ENCODE measurements at regions not wholly inside any gene's neighbourhood (a gene's known extent, or its start where the extent isn't known, plus 50 kb on each side); places are given as distances from the start of the nearest gene placed in this dataset.
A peak's percentile ranks its signal among the peaks of the same experiment; 100 is the strongest.
"Not testable (repeated sequence)": the region's sequence is repeated elsewhere in the genome, so short reads cannot be mapped to it uniquely, and the experiment has no call there.

DNA sequence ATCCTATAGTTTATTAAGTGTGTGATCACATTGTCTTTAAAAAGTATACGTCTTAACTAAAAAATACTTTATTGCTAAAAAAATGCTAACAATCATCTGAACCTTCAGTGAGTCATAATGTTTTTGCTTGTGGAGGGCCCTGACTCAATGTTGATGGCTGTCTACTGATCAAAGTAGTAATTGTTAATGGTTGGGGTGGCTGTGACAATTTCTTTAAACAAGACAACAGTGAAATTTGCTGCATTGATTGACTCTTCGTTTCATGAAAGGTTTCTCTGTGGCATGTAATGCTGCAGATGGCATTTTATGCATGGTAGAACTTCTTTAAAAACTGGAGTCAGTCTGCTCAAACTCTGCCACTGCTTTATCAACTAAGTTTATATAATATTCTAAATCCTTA, 101.4 kb upstream of the IL15 start:
- no peak for DNase-seq (ENCODE audit: low read depth)

DNA sequence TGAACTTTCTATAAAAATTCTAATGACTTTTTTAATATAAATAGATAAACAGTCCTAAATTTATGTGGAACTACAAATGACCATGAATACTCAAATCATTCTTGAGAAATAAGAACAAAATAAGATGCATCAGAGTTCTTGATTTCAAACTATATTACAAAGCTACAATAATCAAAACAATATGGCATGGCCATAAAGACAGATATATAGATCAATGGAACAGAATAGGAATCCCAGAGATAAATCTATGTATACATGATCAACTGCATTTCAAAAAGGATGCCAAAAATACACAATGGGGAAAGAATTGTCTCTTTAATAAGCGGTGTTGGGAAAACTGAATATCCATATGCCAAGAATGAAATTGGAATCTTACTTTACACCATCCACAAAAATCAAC, 98.4 kb upstream of the IL15 start:
- no peak for DNase-seq (ENCODE audit: low read depth)

DNA sequence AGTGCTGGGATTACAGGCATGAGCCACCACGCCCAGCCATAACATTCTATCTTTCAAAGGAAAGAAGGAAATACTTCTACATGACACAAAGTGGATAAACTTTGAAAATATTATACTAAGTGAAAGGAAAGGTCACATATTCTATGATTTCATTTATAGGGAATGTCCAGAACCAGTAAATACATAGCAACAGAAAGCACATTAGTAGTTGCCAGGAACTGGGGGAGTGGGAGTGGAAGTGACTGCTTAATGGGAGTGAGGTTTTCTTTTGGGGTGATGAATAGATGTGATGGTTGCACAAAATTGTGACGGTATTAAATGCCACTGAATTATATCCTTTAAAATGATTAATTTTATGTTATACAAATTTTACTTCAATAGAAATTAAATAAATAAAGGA, 95.7 kb upstream of the IL15 start:
- DNase-seq (ENCODE audit: low read depth) = peak; percentile 8

DNA sequence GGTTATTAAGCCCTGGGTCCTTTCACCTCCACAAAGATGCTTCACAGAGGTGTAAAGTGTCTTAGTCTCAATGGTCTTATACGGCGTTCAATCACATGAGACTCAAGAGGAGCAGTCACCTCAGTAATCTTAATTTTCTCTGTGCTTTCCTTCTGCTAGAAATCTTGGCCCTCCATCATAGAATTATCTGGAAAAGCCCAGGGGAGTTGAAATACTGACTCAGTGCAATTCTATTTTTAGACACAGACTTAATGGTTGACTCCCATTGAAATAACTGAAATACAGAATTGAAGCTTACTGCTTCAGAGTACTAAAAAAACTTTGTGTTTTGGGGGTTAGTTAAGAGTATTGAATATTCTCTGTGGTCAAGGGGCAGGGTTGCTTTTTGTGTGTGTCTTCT, 94.5 kb upstream of the IL15 start:
- no peak for DNase-seq (ENCODE audit: low read depth)

DNA sequence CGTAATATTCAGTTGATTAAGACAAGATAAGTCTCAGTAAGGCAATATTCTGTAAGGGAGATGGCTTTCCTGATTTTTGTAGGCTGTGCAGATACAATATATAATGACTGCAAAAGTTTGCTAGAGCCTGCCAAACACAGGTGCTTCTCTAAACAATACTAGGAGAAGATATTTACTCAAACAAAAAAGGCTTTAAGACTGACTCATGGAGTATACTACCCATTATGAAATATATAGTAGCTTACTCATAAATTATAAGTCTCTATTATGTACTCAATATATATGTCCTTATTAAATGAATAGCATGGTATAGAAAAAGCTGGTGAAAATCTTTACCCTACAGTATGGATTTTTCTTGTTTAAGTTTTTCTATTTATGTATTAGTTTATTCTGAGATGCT, 93.2 kb upstream of the IL15 start:
- no peak for DNase-seq (ENCODE audit: low read depth)

DNA sequence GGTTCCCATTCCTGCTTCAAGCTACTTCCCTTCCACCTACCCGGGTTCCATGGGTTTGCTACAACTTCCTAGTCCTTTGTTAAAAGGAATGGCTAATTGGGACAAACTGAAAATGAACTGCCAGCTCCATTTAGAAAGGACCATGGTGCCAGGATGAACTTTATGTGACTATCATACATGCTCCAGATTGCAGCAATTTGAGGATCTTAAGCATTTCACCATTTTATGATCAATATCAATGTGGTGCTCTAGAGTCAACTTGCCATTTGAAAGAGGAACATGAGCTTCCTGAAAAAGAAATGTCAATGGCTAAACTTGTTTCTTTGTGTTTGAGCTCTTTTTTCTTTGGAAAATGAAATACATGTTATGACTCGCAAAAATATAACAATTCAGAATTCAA, 92.7 kb upstream of the IL15 start:
- DNase-seq (ENCODE audit: low read depth) = no peak

DNA sequence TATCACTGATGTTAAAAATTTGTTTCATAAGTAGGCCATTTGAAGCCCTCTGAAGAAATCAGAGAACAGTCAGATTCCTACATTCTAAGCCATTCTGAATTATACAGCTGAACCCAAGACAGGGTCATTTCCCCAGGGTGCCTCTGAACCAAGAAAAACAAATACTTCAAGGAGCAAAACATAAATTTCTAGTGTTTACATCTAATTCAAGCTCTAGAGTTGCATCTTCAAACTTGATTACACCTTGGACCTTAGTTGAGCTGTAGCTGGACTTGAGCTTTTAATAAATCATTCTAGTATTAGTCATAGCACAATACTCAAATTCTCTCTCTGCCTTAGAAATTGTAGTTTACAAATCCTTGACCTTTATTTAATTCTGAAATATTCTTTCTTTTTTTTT, 87.6 kb upstream of the IL15 start:
- DNase-seq (ENCODE audit: low read depth) = no peak

DNA sequence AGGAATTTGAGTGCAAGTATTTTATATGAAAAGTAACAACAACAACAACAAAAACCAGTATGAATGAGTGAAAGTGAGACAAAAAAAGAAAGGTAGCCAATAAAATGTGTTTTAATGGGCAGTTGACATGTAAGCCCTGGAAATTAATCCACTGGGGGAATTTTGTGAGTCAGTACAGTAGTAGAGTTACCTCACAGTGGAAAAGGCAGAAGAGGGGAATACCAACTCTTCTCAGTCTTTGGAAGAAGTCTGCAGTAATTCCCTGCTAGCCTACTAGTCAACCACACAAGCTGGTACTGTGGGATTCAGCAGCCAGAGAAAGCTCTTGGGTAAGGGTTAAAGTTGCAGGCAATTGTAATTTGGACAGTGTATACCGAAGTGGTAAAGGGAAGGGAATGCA, 76.3 kb upstream of the IL15 start:
- DNase-seq (ENCODE audit: low read depth) = no peak

DNA sequence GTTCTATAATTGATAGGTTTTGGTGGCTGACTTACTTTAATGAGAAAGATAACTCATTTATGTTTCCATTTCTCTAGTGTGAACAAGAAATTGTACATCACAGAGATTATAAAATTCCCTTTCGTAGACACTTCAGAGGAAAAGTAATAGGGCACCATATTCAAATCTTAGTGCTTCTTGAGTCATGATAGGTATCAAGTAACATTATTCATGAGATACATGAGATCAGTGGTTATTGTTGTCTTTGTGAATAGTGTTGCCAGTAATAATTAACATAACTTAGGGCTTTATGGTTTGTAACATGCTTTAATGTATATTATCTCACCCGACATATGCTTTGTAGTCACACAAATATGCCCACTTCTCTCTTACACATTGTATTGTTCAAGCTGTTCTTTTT, 73.7 kb upstream of the IL15 start:
- no peak for DNase-seq (ENCODE audit: low read depth)

DNA sequence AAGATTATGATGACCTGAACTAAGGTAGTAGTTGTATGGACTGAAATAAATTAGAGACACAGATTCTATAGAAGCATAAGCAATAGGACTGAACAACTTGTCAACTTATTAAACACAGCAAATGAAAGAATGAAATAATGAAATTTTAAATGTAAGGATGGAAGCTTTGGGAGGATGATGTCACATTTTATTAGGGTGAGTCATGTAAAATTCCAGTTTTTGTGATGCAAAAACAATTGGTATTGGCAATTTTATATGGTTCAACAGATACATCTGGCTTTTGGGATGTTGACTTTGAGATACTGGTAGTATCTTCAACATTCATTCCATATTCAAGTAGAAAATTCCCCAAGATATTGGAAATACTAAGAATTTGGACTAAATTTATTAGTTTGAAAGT, 72.7 kb upstream of the IL15 start:
- DNase-seq (ENCODE audit: low read depth) = no peak

DNA sequence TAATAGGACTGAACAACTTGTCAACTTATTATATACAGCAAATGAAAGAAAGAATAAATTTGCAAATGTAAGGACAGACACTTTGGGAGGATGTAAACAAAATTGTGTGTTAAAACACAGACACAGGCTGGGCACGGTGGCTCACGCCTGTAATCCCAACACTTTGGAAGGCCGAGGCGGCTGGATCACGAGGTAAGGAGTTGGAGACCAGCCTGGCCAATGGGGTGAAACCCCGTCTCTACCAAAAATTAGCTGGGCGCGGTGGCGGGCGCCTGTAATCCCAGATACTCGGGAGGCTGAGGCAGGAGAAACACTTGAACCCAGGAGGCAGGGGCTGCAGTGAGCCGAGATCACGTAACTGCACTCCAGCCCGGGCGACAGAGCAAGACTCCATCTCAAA, 71.4 kb upstream of the IL15 start:
- not testable (repeated sequence) for DNase-seq (ENCODE audit: low read depth)

DNA sequence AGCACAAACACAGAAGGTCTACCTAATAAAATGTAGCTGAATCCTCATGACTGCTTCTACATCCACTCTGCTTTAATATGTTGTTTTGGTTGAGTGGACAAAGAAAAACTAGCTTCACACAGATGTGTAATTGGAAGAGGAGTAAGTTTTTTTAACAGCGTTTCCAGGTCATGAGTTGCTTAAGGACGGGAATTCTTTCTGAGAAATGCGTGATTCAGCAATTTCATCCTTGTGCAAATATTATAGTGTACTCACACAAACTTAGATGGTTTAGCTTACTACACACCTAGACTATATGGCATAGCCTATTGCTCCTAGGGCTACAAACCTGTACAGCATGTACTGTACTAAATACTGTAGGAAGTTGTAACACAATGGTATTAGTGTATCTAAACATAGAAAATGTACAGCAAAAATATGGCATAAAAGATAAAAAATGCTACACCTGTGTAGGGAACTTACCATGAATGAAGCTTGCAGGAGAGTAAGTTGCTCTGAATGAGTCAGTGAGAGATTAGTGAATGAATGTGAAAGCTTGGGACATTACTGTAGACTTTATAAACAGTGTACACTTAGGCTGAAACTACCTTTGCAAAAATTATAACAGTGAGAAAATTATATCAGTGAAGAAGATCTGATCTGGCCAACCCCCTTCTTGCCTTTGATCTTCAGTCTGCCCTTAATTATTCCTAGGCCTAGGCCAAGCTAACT, 70.8 kb upstream of the IL15 start:
- DNase-seq (ENCODE audit: low read depth) = no peak

DNA sequence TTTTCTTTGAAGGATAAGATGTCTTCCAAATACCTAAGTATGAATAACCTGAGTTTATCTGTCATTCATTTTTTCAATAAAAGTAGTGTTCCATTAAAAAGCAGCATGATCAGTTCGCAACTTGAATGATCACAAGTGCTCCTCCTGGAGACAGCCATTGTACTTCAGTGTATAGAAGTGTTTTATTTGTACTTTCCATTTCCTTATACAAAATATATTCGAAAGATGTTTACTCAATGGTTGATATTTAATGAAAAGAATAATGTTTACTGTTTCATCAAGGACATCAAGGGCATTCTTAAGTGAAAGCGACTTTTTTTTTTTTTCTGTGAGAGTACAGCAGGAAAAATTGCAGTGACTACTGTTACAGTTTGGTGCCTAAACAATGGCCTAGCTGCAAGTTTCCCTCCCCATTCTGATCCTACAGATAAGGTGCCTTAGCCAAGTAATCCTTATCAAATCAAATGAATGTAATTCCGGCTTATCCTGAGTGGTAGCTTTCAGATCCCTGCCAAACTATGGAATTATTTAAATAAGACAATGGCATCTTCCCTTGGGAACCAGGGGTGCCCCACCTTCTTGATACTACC, 69.0 kb upstream of the IL15 start:
- DNase-seq (ENCODE audit: low read depth) = no peak

DNA sequence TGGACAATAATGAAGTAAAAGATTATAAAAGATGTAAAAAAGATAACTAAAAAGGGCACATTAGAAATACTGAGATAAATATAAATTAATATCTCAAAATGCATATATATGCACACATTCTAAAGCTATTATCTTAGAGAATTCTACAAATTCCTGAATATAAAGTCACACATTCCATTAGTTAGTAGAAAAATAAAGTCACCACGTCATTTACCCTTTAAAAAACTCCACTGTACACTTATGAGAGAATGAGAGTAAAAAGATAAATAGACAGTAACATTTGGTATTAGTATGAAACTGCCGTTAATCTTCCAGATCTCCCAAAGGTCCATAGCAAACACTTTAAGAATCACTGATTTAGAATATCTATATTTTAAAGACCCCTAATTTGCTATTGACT, 67.2 kb upstream of the IL15 start:
- no peak for DNase-seq (ENCODE audit: low read depth)

DNA sequence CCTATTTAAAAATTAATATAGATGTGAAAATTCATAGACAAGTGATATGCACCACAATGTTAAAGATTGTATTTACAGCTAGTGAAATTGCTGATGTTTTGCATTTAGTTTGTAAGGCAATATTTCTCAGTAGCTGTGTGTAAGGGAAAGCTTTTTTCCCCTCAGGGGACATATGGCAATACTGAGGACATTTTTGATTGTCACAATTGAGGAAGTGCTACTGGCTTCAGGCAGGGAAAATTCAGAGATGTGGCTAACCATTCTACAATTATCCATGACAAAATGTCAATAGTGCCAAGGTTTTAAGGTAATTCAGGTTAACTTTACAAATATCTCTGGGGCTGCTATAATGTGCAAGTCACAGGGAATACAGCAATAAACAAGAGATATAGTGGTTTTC, 66.1 kb upstream of the IL15 start:
- no peak for DNase-seq (ENCODE audit: low read depth)

DNA sequence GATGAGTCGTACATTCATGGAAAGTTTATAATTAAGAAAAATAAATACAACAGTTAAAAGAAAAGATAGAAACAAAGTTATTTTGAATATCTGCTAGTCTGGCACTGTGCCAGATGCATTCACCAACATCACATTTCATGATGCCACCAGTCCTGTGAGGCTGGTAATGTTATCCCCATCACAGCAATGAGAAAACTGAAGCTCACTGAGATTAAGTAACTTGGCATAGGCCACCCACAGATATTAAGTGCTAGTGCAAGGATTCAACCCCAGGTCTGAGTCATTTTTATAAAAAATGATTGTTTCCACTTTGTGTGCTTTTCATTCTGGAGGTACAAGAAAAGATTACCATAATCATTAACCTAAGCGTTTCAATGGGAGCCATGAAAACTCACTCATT, 65.0 kb upstream of the IL15 start:
- DNase-seq (ENCODE audit: low read depth) = no peak

DNA sequence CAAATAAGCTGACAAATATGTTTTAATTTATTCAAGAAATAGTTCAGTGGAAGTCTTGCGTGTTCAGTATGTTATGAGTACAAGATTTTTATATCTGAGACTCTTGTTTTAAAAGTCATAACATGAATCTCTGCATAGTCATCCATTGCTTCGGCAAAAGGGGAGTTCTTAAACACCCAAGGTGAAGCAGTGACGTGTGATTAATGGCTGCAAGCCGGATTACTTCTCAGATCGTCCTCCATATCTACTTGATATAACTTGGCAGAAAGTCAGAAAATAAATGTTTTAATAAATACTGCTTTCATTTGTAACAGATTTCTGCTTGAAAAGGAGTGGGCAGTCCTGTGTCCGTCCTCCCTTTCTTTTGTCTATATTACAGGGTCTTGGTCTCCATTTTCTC, 64.6 kb upstream of the IL15 start:
- DNase-seq (ENCODE audit: low read depth) = no peak

DNA sequence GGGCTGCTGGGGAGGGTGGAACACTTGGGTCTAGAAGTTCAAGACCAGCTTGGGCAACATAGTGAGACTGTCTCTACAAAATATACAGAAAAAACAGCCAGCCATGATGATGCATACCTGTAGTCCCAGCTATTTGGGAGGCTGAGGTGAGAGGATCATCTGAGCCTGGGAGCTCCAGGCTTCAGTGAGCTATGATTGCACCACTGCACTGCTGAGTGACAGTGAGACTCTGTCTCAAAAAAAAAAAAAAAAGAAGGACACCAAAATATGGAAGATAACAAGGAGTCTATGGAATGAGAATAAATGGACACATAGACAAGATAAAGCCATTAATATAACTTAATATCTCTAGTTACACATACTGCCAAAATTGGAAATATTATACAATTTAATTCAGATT, 62.7 kb upstream of the IL15 start:
- no peak for DNase-seq (ENCODE audit: low read depth)

DNA sequence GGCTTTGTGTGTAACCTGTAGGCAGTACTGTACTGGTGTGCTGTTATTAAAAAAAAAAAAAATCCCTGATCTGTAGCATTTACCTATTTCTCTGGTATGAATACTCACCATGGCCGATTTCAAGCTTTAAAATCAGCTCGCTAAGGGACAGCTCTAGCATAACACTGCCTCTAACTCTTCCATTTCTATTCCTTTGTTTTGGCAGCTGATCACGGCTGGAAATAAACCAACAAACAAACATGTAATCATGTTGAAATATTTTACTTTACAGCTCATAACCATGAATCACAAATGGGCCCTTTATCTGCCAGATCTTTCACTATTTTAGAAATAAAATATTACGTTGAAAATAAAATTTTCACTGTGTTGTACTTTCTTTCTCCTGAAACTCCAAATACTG, 60.5 kb upstream of the IL15 start:
- DNase-seq (ENCODE audit: low read depth) = no peak

DNA sequence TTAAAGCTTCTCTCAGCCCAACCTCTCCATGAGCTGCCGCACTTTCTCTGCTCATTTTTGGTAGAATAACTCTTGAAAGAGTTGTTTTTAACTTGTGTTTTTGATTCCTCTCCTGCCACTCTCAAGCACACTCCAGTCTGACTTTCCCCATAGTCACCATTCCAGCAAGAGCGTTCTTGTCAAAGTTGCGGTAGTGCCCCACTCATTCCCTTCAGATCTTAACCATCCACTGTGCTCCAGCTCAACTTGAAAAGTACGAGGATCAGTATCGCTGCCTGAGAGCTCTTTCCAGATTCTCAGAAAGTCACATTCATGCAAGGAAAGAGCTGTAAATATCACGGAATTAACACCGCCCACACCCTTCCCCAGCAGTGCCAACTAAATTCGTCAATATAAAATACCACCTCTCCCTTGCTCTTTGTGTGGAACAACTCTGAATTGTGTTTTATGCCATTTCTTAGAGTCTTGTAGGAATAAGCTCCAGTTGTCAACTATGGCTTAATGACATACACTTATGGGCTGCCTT, 59.7 kb upstream of the IL15 start:
- DNase-seq (ENCODE audit: low read depth) = no peak

DNA sequence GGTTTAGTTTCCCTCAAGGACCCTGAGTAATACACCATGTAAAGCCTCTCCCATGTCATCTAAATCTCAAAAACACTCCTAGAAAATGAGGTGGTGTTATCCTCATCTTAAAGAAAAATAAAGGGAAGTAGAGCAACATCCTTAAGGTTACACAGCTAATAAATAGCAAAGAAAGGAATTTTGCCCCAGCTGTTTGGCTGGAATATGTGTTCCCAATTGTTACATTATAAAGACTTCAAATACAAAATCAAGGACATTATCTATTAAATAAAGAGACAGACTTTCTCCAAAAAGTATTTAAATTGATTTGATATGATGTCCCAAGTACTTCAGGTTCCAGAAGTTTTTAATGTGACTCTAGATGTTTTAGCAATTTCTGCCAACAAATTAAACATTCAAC, 57.9 kb upstream of the IL15 start:
- DNase-seq (ENCODE audit: low read depth) = no peak

DNA sequence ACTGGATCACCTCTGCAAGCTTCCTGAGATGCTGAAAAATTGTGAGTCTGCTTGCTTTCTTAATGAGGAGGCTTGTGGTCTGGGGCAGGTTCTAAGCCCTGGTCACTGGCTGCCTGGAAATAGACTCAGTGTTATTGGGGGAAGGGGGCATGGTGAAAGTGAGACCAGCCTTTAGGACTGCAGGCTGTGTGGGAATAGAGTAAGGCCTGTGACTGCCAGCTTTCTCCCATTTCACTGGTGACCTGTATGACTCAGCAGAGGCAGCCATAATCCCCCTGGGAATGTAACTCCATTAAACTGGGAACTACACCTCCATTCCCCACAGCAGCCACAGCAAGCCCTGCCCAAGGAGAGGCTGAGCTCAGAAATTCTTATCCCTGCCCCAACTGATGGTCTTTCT, 55.9 kb upstream of the IL15 start:
- DNase-seq (ENCODE audit: low read depth) = no peak
